Astrocyte of the cerebellum (primary cell): ENCODE measurements at regions not wholly inside any gene's neighbourhood (a gene's known extent, or its start where the extent isn't known, plus 50 kb on each side); places are given as distances from the start of the nearest gene placed in this dataset.
"Not testable (repeated sequence)": the region's sequence is repeated elsewhere in the genome, so short reads cannot be mapped to it uniquely, and the experiment has no call there.

Experiments used
- DNase-seq: peaks from one replicate; pipeline ENCODE4 v3.0.0-alpha.2; 2011; ENCODE audit warnings: low read depth
- H3K4me3 ChIP-seq: 2 replicates; pipeline ENCODE4 v1.5.1; 2011; ENCODE audit warnings: mild to moderate bottlenecking, low read depth, low read length, moderate library complexity
- CTCF ChIP-seq: IDR thresholded peaks from 2 replicates; pipeline ENCODE4 v1.5.1; 2012; ENCODE audit warnings: low read length, low read depth, moderate library complexity, mild to moderate bottlenecking; ENCODE audit errors: missing control alignments
- in situ Hi-C: cut with HindIII; loops from 2 replicates; pipeline ENCODE4 v1.10.0; 2017; ENCODE audit warnings: low sequenced_read_pairs

GRCh38 chr4:154907345-154908045, 126.4 kb downstream of the RBM46 start:
- in situ Hi-C loops, H3K4me3 ChIP-seq, DNase-seq: not testable (repeated sequence)

GRCh38 chr4:154908168-154908567, 127.1 kb downstream of the RBM46 start:
- no peak overlapping the region for H3K4me3 ChIP-seq
- in situ Hi-C loops: no loop called here
- TF ChIP-seq CTCF: no peak
- no peak for DNase-seq

- DNase-seq: no peak
- in situ Hi-C loops: no loop called here
- no peak for TF ChIP-seq CTCF
These were observed 130.0 kb downstream of the RBM46 start for GRCh38 chr4:154911097-154911496.

GRCh38 chr4:154911608-154912098, 130.6 kb downstream of the RBM46 start:
- in situ Hi-C loops: no loop called here
- TF ChIP-seq CTCF: no peak
- no peak for DNase-seq
- no peak overlapping the region for H3K4me3 ChIP-seq

More at GRCh38 chr4:154911097-154911496, 130.0 kb downstream of the RBM46 start:
- no peak overlapping the region for H3K4me3 ChIP-seq

- TF ChIP-seq CTCF: no peak
- H3K4me3 ChIP-seq: no peak overlapping the region
- no peak for DNase-seq
- in situ Hi-C loops: no loop called here
These were observed 135.0 kb downstream of the RBM46 start for GRCh38 chr4:154916068-154916467.

GRCh38 chr4:154927126-154927680, 146.1 kb downstream of the RBM46 start:
- DNase-seq: no peak
- no peak overlapping the region for H3K4me3 ChIP-seq
- TF ChIP-seq CTCF: no peak
- in situ Hi-C loops: no loop called here

GRCh38 chr4:154928640-154929257, 147.7 kb downstream of the RBM46 start:
- peak; percentile 48 for TF ChIP-seq CTCF
- H3K4me3 ChIP-seq: no peak overlapping the region
- peak; percentile 20 for DNase-seq
- in situ Hi-C loops: no loop called here
